ENCODE measurements at regions not wholly inside any gene's neighbourhood (a gene's known extent, or its start where the extent isn't known, plus 50 kb on each side); places are given as distances from the start of the nearest gene placed in this dataset.

GRCh38 chr10:21261842-21262294 is 263.6 kb downstream of the SKIDA1 start:
- WGBS, 5 donors, result 85 to 95% (median 93%) methylated on average over 15 of the region's 15 CpGs
- intact Hi-C loops (cut with DNase I; ENCODE audit: low total_unique reads), result no loop called here
- Histone ChIP-seq H3K4me3 (no peak overlapping the region), H3K36me3 (no peaks in the 10 kb centered on the region), H3K27ac (no peak overlapping the region), H3K4me1 (no peaks in the 10 kb centered on the region), H3K9me3 (no peaks in the 10 kb centered on the region), H3K27me3 (replicated peaks in 1 of 7) (no peaks in the 10 kb centered on the region)
- DNase-seq, result peak; percentile 15
- TF ChIP-seq CTCF (IDR thresholded peaks at IDR 0.05 in 8 of 11, conservative IDR thresholded peaks at IDR 0.05 in 3 of 11) (no peak), POLR2AphosphoS5 (IDR thresholded peaks at IDR 0.05) (no peak), POLR2A (IDR thresholded peaks at IDR 0.05) (no peak)

GRCh38 chr10:21260506-21261149 is 264.9 kb downstream of the SKIDA1 start:
- Histone ChIP-seq H3K4me1 (no peaks in the 10 kb centered on the region), H3K27ac (no peak overlapping the region), H3K36me3 (no peaks in the 10 kb centered on the region), H3K4me3 (no peak overlapping the region), H3K9me3 (no peaks in the 10 kb centered on the region), H3K27me3 (replicated peaks in 1 of 7) (no peaks in the 10 kb centered on the region)
- TF ChIP-seq POLR2AphosphoS5 (IDR thresholded peaks at IDR 0.05) (no peak), POLR2A (IDR thresholded peaks at IDR 0.05) (no peak), CTCF (IDR thresholded peaks at IDR 0.05 in 8 of 11, conservative IDR thresholded peaks at IDR 0.05 in 3 of 11) (no peak)
- peak; percentile 2 for DNase-seq
- intact Hi-C loops (cut with DNase I; ENCODE audit: low total_unique reads), result no loop called here
- WGBS, 5 donors, result 65 to 74% (median 70%) methylated on average over 11 of the region's 11 CpGs

GRCh38 chr10:21260066-21260465 is 265.4 kb downstream of the SKIDA1 start:
- intact Hi-C loops (cut with DNase I; ENCODE audit: low total_unique reads), result no loop called here
- Histone ChIP-seq H3K36me3 (no peaks in the 10 kb centered on the region), H3K9me3 (no peaks in the 10 kb centered on the region), H3K27me3 (replicated peaks in 1 of 7) (no peaks in the 10 kb centered on the region), H3K4me1 (no peaks in the 10 kb centered on the region), H3K4me3 (no peak overlapping the region), H3K27ac (no peak overlapping the region)
- TF ChIP-seq POLR2A (IDR thresholded peaks at IDR 0.05) (no peak), CTCF (IDR thresholded peaks at IDR 0.05 in 8 of 11, conservative IDR thresholded peaks at IDR 0.05 in 3 of 11) (no peak), POLR2AphosphoS5 (IDR thresholded peaks at IDR 0.05) (no peak)
- 70 to 91% (median 82%) methylated on average over 6 of the region's 6 CpGs for WGBS, 5 donors
- no peak for DNase-seq

- no peaks in the 10 kb centered on the region for H3K27me3 ChIP-seq (replicated peaks in 1 of 7)
- no peaks in the 10 kb centered on the region for H3K4me1 ChIP-seq
- TF ChIP-seq POLR2AphosphoS5 (IDR thresholded peaks at IDR 0.05), result no peak
- no peak for TF ChIP-seq POLR2A (IDR thresholded peaks at IDR 0.05)
- no peak for TF ChIP-seq CTCF (IDR thresholded peaks at IDR 0.05 in 8 of 11, conservative IDR thresholded peaks at IDR 0.05 in 3 of 11)
- WGBS, 5 donors, result 46 to 85% (median 72%) methylated on average over 2 of the region's 2 CpGs
- no peaks in the 10 kb centered on the region for H3K9me3 ChIP-seq
- H3K27ac ChIP-seq, result no peak overlapping the region
- peak; percentile 21 for DNase-seq
- intact Hi-C loops (cut with DNase I; ENCODE audit: low total_unique reads), result no loop called here
- no peaks in the 10 kb centered on the region for H3K36me3 ChIP-seq
- no peak overlapping the region for H3K4me3 ChIP-seq
These were observed 267.6 kb downstream of the SKIDA1 start for GRCh38 chr10:21257919-21258318.
